HEK293T (cell line): ENCODE measurements at regions not wholly inside any gene's neighbourhood (a gene's known extent, or its start where the extent isn't known, plus 50 kb on each side); places are given as distances from the start of the nearest gene placed in this dataset.

ENCODE experiments used
- CTBP1 ChIP-seq: fragments of 450-650 bp; IDR thresholded peaks from 2 replicates; pipeline ENCODE4 v1.6.1; 2016; ENCODE audit warnings: borderline replicate concordance
- ELF4 ChIP-seq: fragments of 450-650 bp; IDR thresholded peaks from 2 replicates; pipeline ENCODE4 v1.6.1; 2017; ENCODE audit warnings: antibody characterized with exemption
- FOXA1 ChIP-seq: fragments of 450-650 bp; IDR thresholded peaks from 2 replicates; pipeline ENCODE4 v1.6.1; 2016; ENCODE audit warnings: mild to moderate bottlenecking
- FOXK2 ChIP-seq: fragments of 450-650 bp; IDR thresholded peaks from 2 replicates; pipeline ENCODE4 v1.6.1; 2016; ENCODE audit warnings: mild to moderate bottlenecking
- FOXM1 ChIP-seq: fragments of 450-650 bp; IDR thresholded peaks from 2 replicates; pipeline ENCODE4 v1.6.1; 2017; ENCODE audit warnings: mild to moderate bottlenecking, borderline replicate concordance
- PKNOX1 ChIP-seq: fragments of 450-650 bp; IDR thresholded peaks from 2 replicates; pipeline ENCODE4 v1.6.1; 2016
- SP1 ChIP-seq: fragments of 450-650 bp; IDR thresholded peaks from 2 replicates; pipeline ENCODE4 v1.6.1; 2017

GRCh38 chrX:140944710-140945109, 57.7 kb upstream of the SPANXB1 start:
- TF ChIP-seq SP1 (no peak), PKNOX1 (no peak), FOXA1 (no peak), CTBP1 (no peak), FOXK2 (no peak), ELF4 (no peak), FOXM1 (no peak)
